H1 (cell line): ENCODE measurements at regions not wholly inside any gene's neighbourhood (a gene's known extent, or its start where the extent isn't known, plus 50 kb on each side); places are given as distances from the start of the nearest gene placed in this dataset.

ENCODE experiments used
- CHD7 ChIP-seq: fragments of 300-600 bp; sonication (generic); IDR thresholded peaks from 2 replicates; pipeline ENCODE4 v1.7.1; 2012; ENCODE audit warnings: low read length, moderate library complexity, mild to moderate bottlenecking, inconsistent platforms; ENCODE audit not compliant: insufficient replicate concordance
- CREB1 ChIP-seq: IDR thresholded peaks from 2 replicates; pipeline ENCODE4 v1.6.1; 2012; ENCODE audit warnings: inconsistent platforms
- E2F6 ChIP-seq: IDR thresholded peaks from 2 replicates; pipeline ENCODE4 v1.6.1; 2012; ENCODE audit warnings: inconsistent platforms
- EZH2 ChIP-seq: fragments of 200-600 bp; sonication (generic); IDR thresholded peaks from 2 replicates; pipeline ENCODE4 v1.7.1; 2012; ENCODE audit warnings: low read depth, mild to moderate bottlenecking, moderate library complexity, low read length, inconsistent platforms; ENCODE audit not compliant: severe bottlenecking
- JUND ChIP-seq: IDR thresholded peaks from 2 replicates; pipeline ENCODE4 v1.6.1; 2011; ENCODE audit warnings: mild to moderate bottlenecking, improper control_type of control experiment, low read length
- POLR2AphosphoS5 ChIP-seq: IDR thresholded peaks from 2 replicates; pipeline ENCODE4 v1.6.1; 2011; ENCODE audit warnings: low read depth, low read length
- SP2 ChIP-seq: IDR thresholded peaks from 2 replicates; pipeline ENCODE4 v1.6.1; 2012; ENCODE audit warnings: mild to moderate bottlenecking, low read length, inconsistent platforms
- SRF ChIP-seq: IDR thresholded peaks from 2 replicates; pipeline ENCODE4 v1.6.1; 2011; ENCODE audit warnings: mild to moderate bottlenecking, low read depth, low read length, moderate library complexity
- TBP ChIP-seq: IDR thresholded peaks from 2 replicates; pipeline ENCODE4 v1.6.1; 2011; ENCODE audit warnings: low read depth, low read length, improper control_type of control experiment
- TCF12 ChIP-seq: IDR thresholded peaks from 2 replicates; pipeline ENCODE4 v1.6.1; 2011; ENCODE audit warnings: low read depth, mild to moderate bottlenecking, low read length
- USF2 ChIP-seq: IDR thresholded peaks from 2 replicates; pipeline ENCODE4 v1.6.1; 2011; ENCODE audit warnings: low read length, improper control_type of control experiment

- no peak for TF ChIP-seq CHD7
- TF ChIP-seq EZH2: no peak
- TF ChIP-seq JUND: no peak
- no peak for TF ChIP-seq USF2
- TF ChIP-seq TBP: no peak
- no peak for TF ChIP-seq E2F6
- no peak for TF ChIP-seq SRF
- TF ChIP-seq POLR2AphosphoS5: no peak
- no peak for TF ChIP-seq SP2
- no peak for TF ChIP-seq CREB1
- TF ChIP-seq TCF12: no peak
These were observed 240.6 kb upstream of the ADAMTSL1 start (continued) for GRCh38 chr9:18233311-18233710.
